DMS114 treated with DMSO at 0.1 percent for 48 hours (cell line): ENCODE measurements at regions not wholly inside any gene's neighbourhood (a gene's known extent, or its start where the extent isn't known, plus 50 kb on each side); places are given as distances from the start of the nearest gene placed in this dataset.

Experiments used
- DNase-seq: peaks from one replicate; lab custom pipeline; 2025; ENCODE audit not compliant: unreplicated experiment; lab: John Stamatoyannopoulos, UW

DNA sequence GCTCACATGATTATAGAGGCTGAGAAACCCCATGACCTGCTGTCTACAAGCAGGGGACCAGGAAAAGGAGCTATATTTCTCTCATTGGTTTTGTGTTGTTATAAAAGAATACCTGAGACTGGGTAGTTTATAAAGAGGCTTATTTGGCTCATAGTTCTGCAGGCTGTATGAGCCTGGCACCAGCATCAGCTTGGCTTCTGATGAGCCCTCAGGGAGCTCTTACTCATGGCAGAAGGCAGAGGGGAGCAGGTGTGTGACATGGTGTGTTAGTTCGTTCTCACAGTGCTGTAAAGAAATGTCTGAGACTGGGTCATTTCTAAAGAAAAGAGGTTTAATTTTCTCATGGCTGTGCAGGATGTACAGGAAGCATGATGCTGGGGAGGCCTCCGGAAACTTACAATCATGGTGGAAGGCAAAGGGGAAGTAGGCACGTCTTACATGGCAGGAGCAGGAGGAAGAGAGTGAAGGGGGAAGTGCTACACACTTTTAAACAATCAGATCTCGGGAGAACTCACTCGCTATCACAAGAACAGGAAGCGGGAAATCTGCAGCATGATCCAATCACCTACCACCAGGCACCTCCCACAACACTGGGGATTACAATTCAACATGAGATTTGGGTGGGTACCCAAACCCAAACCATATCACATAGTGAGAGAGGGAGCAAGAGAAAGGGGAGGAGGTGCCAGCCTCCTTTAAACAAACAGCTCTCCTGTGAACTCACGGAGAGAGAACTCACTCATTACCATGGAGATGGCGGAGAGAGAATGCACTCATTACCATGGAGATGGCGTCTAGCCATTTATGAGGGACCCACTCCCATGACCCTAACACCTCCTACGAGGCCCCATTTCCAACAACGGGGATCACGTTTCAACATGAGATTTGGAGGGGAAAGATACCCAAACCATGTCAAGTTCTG, 133.4 kb downstream of the JCAD start:
- no peak for DNase-seq

- DNase-seq, result no peak
These were observed 134.9 kb downstream of the JCAD start for GRCh38 chr10:29924436-29924835.

GRCh38 chr10:29923416-29923965, 135.9 kb downstream of the JCAD start:
- no peak for DNase-seq

DNA sequence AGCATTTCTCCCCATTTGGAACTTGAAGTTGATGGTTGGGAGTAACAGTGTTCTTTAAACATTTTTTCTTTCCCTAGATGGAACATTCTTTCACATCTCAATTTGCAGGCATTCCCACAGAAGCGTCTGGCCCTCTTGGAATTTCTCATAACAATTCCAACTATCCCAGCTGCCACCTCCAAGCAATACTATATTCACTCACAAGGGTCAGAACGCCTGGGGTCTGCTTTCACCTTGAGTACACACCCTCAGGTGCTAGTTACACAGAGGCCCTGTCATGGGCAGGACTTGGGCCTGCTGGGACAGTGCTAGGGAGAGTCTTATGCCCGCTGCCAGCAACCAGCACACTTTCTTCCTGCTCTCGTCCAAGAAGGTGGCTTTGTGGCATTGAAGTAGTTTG, 136.5 kb downstream of the JCAD start:
- no peak for DNase-seq

DNA sequence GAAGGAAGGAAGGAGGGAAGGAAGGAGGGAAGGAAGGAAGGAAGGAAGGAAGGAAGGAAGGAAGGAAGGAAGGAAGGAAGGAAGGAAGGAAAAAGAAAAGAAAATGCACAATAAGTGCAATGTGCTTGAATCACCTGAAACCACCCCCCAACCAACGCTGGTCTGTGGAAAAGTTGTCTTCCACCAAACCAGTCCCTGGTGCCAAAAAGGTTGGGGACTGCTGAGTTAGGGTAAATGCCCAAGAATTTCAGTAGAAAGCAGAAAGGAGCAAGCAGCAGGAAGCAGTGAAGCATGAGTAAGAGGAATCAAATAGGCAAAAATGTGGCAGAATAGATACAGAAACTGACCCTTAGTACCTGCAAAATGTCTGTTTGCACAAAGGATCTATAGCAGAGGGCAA, 137.2 kb downstream of the JCAD start:
- DNase-seq, result no peak

GRCh38 chr10:29921071-29921446, 138.3 kb downstream of the JCAD start:
- no peak for DNase-seq

- no peak for DNase-seq
These were observed 138.8 kb downstream of the JCAD start for GRCh38 chr10:29920408-29921070.

- no peak for DNase-seq
These were observed 140.6 kb downstream of the JCAD start for GRCh38 chr10:29918623-29919400.

- DNase-seq, result no peak
These were observed 142.1 kb downstream of the JCAD start for GRCh38 chr10:29917311-29917710.

DNA sequence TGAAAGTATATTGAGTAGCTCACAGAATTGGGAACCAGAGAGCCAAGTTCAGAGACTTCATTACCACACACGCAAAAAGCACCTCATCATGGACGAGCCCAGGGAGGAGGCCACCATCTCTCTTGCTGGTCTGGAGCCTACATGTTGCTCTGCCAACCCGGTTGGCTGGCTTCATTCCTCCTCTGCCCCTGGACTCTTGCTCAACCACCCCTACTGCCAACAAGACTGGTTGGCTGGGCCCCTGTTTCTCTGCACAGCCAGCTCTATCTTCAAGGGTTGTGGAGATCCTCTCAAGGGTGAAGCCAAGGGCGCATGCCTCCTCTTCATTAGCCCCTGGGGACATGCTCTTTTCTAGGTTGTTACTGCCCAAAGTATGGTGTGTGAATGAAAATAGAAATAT, 142.7 kb downstream of the JCAD start:
- DNase-seq, result no peak

- no peak for DNase-seq
These were observed 144.2 kb downstream of the JCAD start for GRCh38 chr10:29914986-29915785.

DNA sequence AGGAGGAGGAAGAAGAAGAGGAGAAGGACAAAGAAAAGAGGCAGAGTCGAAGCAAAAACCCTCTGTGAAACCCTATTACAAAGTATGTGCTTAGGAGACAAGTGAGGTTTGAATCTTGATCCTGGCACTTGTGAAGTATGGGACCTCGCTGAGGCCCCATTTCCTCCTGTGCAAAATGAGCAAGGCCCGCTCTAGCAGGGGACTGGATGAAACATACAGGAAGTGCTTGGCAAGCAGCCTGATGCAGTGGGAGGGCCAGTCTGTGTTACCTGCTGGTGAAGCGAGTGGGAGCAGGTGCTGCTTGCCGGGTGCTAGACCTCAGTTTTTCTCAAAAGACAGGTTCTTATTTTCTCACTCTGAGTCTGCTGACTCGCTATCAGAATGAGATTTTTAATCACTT, 150.4 kb downstream of the JCAD start:
- DNase-seq, result no peak

GRCh38 chr10:29900865-29901264, 158.5 kb downstream of the JCAD start:
- no peak for DNase-seq

DNA sequence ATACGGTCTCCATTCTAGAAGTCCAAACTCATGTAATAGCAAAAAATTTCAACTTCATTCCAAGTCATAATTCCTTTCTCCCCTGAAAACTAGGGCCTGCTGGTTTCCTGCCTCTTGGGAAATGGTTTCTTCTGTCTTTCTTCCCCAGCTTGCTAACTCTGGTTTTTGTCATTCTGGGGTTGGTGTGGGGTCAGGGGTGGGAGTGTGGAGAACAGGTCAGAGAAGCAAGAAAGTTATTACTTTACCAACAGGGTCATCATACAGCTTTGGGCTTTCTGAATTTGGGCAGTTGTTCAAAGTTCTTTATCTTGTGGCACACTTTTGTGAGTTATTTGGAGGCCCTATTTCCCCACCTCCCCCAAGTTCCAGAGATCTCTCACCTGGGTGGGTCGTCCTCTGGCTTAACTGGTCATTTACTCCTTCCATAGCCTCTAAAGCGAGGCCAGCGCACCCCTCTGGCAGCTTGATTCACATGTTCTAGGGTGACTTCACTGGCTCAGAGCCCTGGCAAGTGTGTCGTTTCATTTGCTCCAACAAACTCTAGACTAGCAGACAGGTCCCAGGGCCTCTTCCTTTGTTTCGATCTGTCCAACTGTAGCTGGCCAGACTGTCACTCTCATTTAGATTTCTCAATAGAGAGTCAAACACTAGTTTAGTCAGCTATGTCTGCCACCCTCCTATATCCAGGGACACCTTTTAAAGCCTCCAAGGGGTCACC, 161.2 kb downstream of the JCAD start:
- DNase-seq, result no peak

DNA sequence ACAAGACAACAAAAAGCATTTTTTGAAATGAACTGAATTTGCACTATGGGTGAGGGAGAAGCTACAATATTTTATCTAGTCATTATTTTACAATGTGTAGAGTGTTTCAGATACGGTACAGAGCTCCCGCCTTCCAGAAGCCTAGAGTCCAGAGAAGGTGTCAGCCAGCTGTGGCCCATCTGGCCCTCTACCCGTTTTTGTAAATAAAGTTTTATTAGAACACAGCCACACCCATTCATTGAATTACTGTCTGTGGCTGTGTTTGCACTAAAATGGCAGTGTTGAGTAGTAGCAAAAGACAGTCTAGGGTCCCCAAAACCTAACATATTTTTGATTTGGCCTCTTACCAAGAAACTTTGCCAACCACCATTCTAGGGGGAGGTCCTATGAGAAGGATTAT, 162.0 kb downstream of the JCAD start:
- DNase-seq, result no peak

- no peak for DNase-seq
These were observed 163.3 kb downstream of the JCAD start for GRCh38 chr10:29896053-29896452.

- DNase-seq, result no peak
These were observed 163.9 kb downstream of the JCAD start for GRCh38 chr10:29895456-29895855.

DNA sequence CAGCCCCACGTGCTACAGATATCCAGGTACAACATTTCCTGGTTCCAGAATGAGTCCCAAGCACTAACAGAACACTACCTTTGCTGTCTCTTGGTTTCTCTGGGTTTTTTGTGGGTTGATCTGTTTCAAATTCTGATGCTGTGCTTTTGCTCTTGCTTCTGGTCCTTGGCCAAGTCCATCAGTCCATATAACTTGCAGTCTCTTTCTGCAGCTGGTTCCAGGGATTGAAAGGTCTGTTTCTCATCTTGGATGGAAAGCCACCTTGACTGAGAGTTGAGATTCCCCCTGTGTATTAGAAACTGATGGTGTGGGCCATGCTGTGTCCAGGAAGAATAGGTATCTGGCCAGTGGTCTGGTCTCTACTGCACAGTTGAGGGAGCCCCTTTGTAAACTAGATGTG, 171.1 kb downstream of the JCAD start:
- DNase-seq, result no peak

DNA sequence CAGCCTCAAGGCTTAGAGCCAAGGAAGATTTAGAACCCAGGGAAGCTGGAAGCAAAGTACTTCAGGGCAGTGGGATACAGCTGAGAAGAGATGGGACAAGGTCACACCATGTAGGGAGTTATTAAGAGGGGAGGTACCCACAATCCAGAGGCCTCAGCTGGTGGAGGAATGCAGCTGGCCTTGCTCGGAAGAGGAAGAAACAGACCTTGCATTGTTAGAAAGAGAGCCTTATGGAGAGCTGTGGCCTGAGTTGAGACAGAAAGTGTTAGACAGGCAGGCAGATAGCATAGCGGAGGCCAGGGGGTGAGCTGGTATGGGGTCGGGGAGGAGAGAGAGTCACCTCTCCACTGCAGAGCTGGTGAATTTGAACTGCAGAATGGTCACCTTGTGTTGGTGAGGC, 173.1 kb downstream of the JCAD start:
- no peak for DNase-seq

DNA sequence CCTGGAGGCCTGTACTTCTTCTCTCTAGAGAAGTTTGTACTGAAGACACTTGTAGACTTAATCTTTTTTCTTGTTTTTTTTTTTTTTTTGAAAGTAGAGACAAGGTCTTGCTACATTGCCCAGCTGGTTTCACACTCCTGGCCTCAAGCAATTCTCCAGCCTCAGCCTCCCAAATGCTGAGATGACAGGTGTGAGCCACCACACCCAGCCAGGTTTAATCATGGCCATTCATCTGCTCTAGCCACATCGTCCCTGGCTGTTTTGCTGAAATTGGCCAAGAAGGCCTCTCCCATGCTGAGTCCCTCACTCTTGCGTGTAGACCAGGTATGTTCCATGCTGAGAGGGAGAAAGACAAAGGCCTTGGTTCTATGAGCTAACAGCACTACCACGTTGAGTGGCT, 176.2 kb downstream of the JCAD start:
- no peak for DNase-seq
